ENCODE measurements at regions not wholly inside any gene's neighbourhood (a gene's known extent, or its start where the extent isn't known, plus 50 kb on each side); places are given as distances from the start of the nearest gene placed in this dataset.
"Not testable (repeated sequence)": the region's sequence is repeated elsewhere in the genome, so short reads cannot be mapped to it uniquely, and the experiment has no call there.

GRCh38 chr2:192700934-192701333 lies 506.2 kb upstream of the TMEFF2 start:
- WGBS, 3 donors = 40 to 70% (median 55%) methylated on average over 2 of the region's 2 CpGs
- Histone ChIP-seq H3K36me3 (ENCODE audit: control insufficient read depth in 3 of 3, insufficient read depth in 2 of 3, low read depth in 1 of 3, low read length in 3 of 3) (no peaks in the 10 kb centered on the region), H3K9me3 (ENCODE audit: control insufficient read depth in 2 of 2, insufficient read depth in 1 of 2, low read depth in 1 of 2, low read length in 1 of 2) (no peaks in the 10 kb centered on the region), H3K4me1 (ENCODE audit: control insufficient read depth in 3 of 3, insufficient read depth in 2 of 3, low read depth in 1 of 3, low read length in 2 of 3) (no peaks in the 10 kb centered on the region), H3K4me3 (ENCODE audit: low read depth in 1 of 3, low read length in 3 of 3) (no peak overlapping the region), H3K27ac (ENCODE audit: low read depth in 1 of 3, low read length in 2 of 3) (no peak overlapping the region), H3K27me3 (ENCODE audit: control insufficient read depth in 3 of 3, insufficient read depth in 3 of 3, low read length in 3 of 3) (no peaks in the 10 kb centered on the region)
- DNase-seq (peak in 1 of 2 donors; percentile 9), FAIRE-seq (no peak)

- no peak for FAIRE-seq
- H3K36me3 ChIP-seq (ENCODE audit: control insufficient read depth in 3 of 3, insufficient read depth in 2 of 3, low read depth in 1 of 3, low read length in 3 of 3) = no peaks in the 10 kb centered on the region
- no peak overlapping the region for H3K27ac ChIP-seq (ENCODE audit: low read depth in 1 of 3, low read length in 2 of 3)
- H3K27me3 ChIP-seq (ENCODE audit: control insufficient read depth in 3 of 3, insufficient read depth in 3 of 3, low read length in 3 of 3) = no peaks in the 10 kb centered on the region
- no peaks in the 10 kb centered on the region for H3K4me1 ChIP-seq (ENCODE audit: control insufficient read depth in 3 of 3, insufficient read depth in 2 of 3, low read depth in 1 of 3, low read length in 2 of 3)
- no peaks in the 10 kb centered on the region for H3K9me3 ChIP-seq (ENCODE audit: control insufficient read depth in 2 of 2, insufficient read depth in 1 of 2, low read depth in 1 of 2, low read length in 1 of 2)
- 80 to 89% (median 84%) methylated on average over 5 of the region's 5 CpGs for WGBS, 3 donors
- no peak for DNase-seq
- no peak overlapping the region for H3K4me3 ChIP-seq (ENCODE audit: low read depth in 1 of 3, low read length in 3 of 3)
Observed at GRCh38 chr2:192697880-192698279, 503.1 kb upstream of the TMEFF2 start.

GRCh38 chr2:192696857-192697256 lies 502.1 kb upstream of the TMEFF2 start:
- Histone ChIP-seq H3K36me3 (ENCODE audit: control insufficient read depth in 3 of 3, insufficient read depth in 2 of 3, low read depth in 1 of 3, low read length in 3 of 3) (no peaks in the 10 kb centered on the region), H3K27ac (ENCODE audit: low read depth in 1 of 3, low read length in 2 of 3) (no peak overlapping the region), H3K4me1 (ENCODE audit: control insufficient read depth in 3 of 3, insufficient read depth in 2 of 3, low read depth in 1 of 3, low read length in 2 of 3) (no peaks in the 10 kb centered on the region), H3K4me3 (ENCODE audit: low read depth in 1 of 3, low read length in 3 of 3) (no peak overlapping the region), H3K27me3 (ENCODE audit: control insufficient read depth in 3 of 3, insufficient read depth in 3 of 3, low read length in 3 of 3) (no peaks in the 10 kb centered on the region), H3K9me3 (ENCODE audit: control insufficient read depth in 2 of 2, insufficient read depth in 1 of 2, low read depth in 1 of 2, low read length in 1 of 2) (no peaks in the 10 kb centered on the region)
- DNase-seq (no peak), FAIRE-seq (no peak)
- 54 to 75% (median 59%) methylated on average over 3 of the region's 3 CpGs for WGBS, 3 donors

GRCh38 chr2:192687015-192687414 lies 492.3 kb upstream of the TMEFF2 start:
- no peaks in the 10 kb centered on the region for H3K4me1 ChIP-seq (ENCODE audit: control insufficient read depth in 3 of 3, insufficient read depth in 2 of 3, low read depth in 1 of 3, low read length in 2 of 3)
- H3K27me3 ChIP-seq (ENCODE audit: control insufficient read depth in 3 of 3, insufficient read depth in 3 of 3, low read length in 3 of 3) = no peaks in the 10 kb centered on the region
- FAIRE-seq = no peak
- 63 to 74% (median 65%) methylated on average over 3 of the region's 3 CpGs for WGBS, 3 donors
- DNase-seq = no peak
- no peaks in the 10 kb centered on the region for H3K36me3 ChIP-seq (ENCODE audit: control insufficient read depth in 3 of 3, insufficient read depth in 2 of 3, low read depth in 1 of 3, low read length in 3 of 3)
- H3K4me3 ChIP-seq (ENCODE audit: low read depth in 1 of 3, low read length in 3 of 3) = no peak overlapping the region
- H3K27ac ChIP-seq (ENCODE audit: low read depth in 1 of 3, low read length in 2 of 3) = no peak overlapping the region
- no peaks in the 10 kb centered on the region for H3K9me3 ChIP-seq (ENCODE audit: control insufficient read depth in 2 of 2, insufficient read depth in 1 of 2, low read depth in 1 of 2, low read length in 1 of 2)

- H3K4me1 ChIP-seq (ENCODE audit: control insufficient read depth in 3 of 3, insufficient read depth in 2 of 3, low read depth in 1 of 3, low read length in 2 of 3); DNase-seq; H3K9me3 ChIP-seq (ENCODE audit: control insufficient read depth in 2 of 2, insufficient read depth in 1 of 2, low read depth in 1 of 2, low read length in 1 of 2); H3K4me3 ChIP-seq (ENCODE audit: low read depth in 1 of 3, low read length in 3 of 3); H3K27me3 ChIP-seq (ENCODE audit: control insufficient read depth in 3 of 3, insufficient read depth in 3 of 3, low read length in 3 of 3); H3K36me3 ChIP-seq (ENCODE audit: control insufficient read depth in 3 of 3, insufficient read depth in 2 of 3, low read depth in 1 of 3, low read length in 3 of 3); H3K27ac ChIP-seq (ENCODE audit: low read depth in 1 of 3, low read length in 2 of 3): not testable (repeated sequence)
- peak; percentile 65 for FAIRE-seq
- WGBS, 3 donors = 95 to 97% (median 96%) methylated on average over 27 of the region's 27 CpGs
Observed at GRCh38 chr2:192682511-192682910, 487.8 kb upstream of the TMEFF2 start.

GRCh38 chr2:192675681-192676080 lies 480.9 kb upstream of the TMEFF2 start:
- Histone ChIP-seq H3K9me3 (ENCODE audit: control insufficient read depth in 2 of 2, insufficient read depth in 1 of 2, low read depth in 1 of 2, low read length in 1 of 2) (no peaks in the 10 kb centered on the region), H3K27me3 (ENCODE audit: control insufficient read depth in 3 of 3, insufficient read depth in 3 of 3, low read length in 3 of 3) (no peaks in the 10 kb centered on the region), H3K27ac (ENCODE audit: low read depth in 1 of 3, low read length in 2 of 3) (no peak overlapping the region), H3K4me1 (ENCODE audit: control insufficient read depth in 3 of 3, insufficient read depth in 2 of 3, low read depth in 1 of 3, low read length in 2 of 3) (no peaks in the 10 kb centered on the region), H3K36me3 (ENCODE audit: control insufficient read depth in 3 of 3, insufficient read depth in 2 of 3, low read depth in 1 of 3, low read length in 3 of 3) (no peaks in the 10 kb centered on the region), H3K4me3 (ENCODE audit: low read depth in 1 of 3, low read length in 3 of 3) (no peak overlapping the region)
- FAIRE-seq (no peak), DNase-seq (no peak)
- 83 to 86% (median 83%) methylated on average over 5 of the region's 5 CpGs for WGBS, 3 donors

GRCh38 chr2:192669505-192670091 lies 474.9 kb upstream of the TMEFF2 start:
- Histone ChIP-seq H3K27me3 (ENCODE audit: control insufficient read depth in 3 of 3, insufficient read depth in 3 of 3, low read length in 3 of 3) (no peaks in the 10 kb centered on the region), H3K27ac (ENCODE audit: low read depth in 1 of 3, low read length in 2 of 3) (no peak overlapping the region), H3K4me3 (ENCODE audit: low read depth in 1 of 3, low read length in 3 of 3) (no peak overlapping the region), H3K9me3 (ENCODE audit: control insufficient read depth in 2 of 2, insufficient read depth in 1 of 2, low read depth in 1 of 2, low read length in 1 of 2) (no peaks in the 10 kb centered on the region), H3K36me3 (ENCODE audit: control insufficient read depth in 3 of 3, insufficient read depth in 2 of 3, low read depth in 1 of 3, low read length in 3 of 3) (no peaks in the 10 kb centered on the region), H3K4me1 (ENCODE audit: control insufficient read depth in 3 of 3, insufficient read depth in 2 of 3, low read depth in 1 of 3, low read length in 2 of 3) (no peaks in the 10 kb centered on the region)
- WGBS, 3 donors = 82 to 85% (median 83%) methylated on average over 8 of the region's 8 CpGs
- DNase-seq (no peak), FAIRE-seq (no peak)

GRCh38 chr2:192660555-192660954 lies 465.8 kb upstream of the TMEFF2 start:
- not testable (repeated sequence) for H3K4me1 ChIP-seq (ENCODE audit: control insufficient read depth in 3 of 3, insufficient read depth in 2 of 3, low read depth in 1 of 3, low read length in 2 of 3); FAIRE-seq; DNase-seq; H3K27me3 ChIP-seq (ENCODE audit: control insufficient read depth in 3 of 3, insufficient read depth in 3 of 3, low read length in 3 of 3); H3K27ac ChIP-seq (ENCODE audit: low read depth in 1 of 3, low read length in 2 of 3); H3K4me3 ChIP-seq (ENCODE audit: low read depth in 1 of 3, low read length in 3 of 3); H3K36me3 ChIP-seq (ENCODE audit: control insufficient read depth in 3 of 3, insufficient read depth in 2 of 3, low read depth in 1 of 3, low read length in 3 of 3); H3K9me3 ChIP-seq (ENCODE audit: control insufficient read depth in 2 of 2, insufficient read depth in 1 of 2, low read depth in 1 of 2, low read length in 1 of 2)
- WGBS, 3 donors = 71 to 81% (median 76%) methylated on average over 4 of the region's 4 CpGs

GRCh38 chr2:192657362-192657761 lies 462.6 kb upstream of the TMEFF2 start:
- DNase-seq (peak in 1 of 2 donors; percentile 10), FAIRE-seq (no peak)
- Histone ChIP-seq H3K27me3 (ENCODE audit: control insufficient read depth in 3 of 3, insufficient read depth in 3 of 3, low read length in 3 of 3) (no peaks in the 10 kb centered on the region), H3K4me3 (ENCODE audit: low read depth in 1 of 3, low read length in 3 of 3) (no peak overlapping the region), H3K9me3 (ENCODE audit: control insufficient read depth in 2 of 2, insufficient read depth in 1 of 2, low read depth in 1 of 2, low read length in 1 of 2) (no peaks in the 10 kb centered on the region), H3K4me1 (ENCODE audit: control insufficient read depth in 3 of 3, insufficient read depth in 2 of 3, low read depth in 1 of 3, low read length in 2 of 3) (no peaks in the 10 kb centered on the region), H3K27ac (ENCODE audit: low read depth in 1 of 3, low read length in 2 of 3) (no peak overlapping the region), H3K36me3 (ENCODE audit: control insufficient read depth in 3 of 3, insufficient read depth in 2 of 3, low read depth in 1 of 3, low read length in 3 of 3) (no peaks in the 10 kb centered on the region)
- WGBS, 3 donors = 23 to 69% (median 49%) methylated on average over 3 of the region's 3 CpGs

Data from small intestine (tissue), 7 donors.